Keratinocyte (primary cell): ENCODE measurements at regions not wholly inside any gene's neighbourhood (a gene's known extent, or its start where the extent isn't known, plus 50 kb on each side); places are given as distances from the start of the nearest gene placed in this dataset.

ENCODE experiments used
- CTCF ChIP-seq, 3 experiments: IDR thresholded peaks in 1 of 3; conservative IDR thresholded peaks in 1 of 3; optimal IDR thresholded peaks in 1 of 3; 2 replicates in 2 of 3; 3 replicates in 1 of 3; pipeline versions ENCODE3 to v1.5.1; 2011; ENCODE audit warnings: low read length in 3 of 3, mild to moderate bottlenecking in 3 of 3, moderate library complexity in 2 of 3, control low read depth in 1 of 3, inconsistent platforms in 1 of 3; ENCODE audit not compliant: insufficient read depth in 2 of 3; ENCODE audit errors: extremely low read depth in 1 of 3
- EZH2 ChIP-seq: IDR thresholded peaks from one replicate; pipeline ENCODE4 v1.6.1; 2012; ENCODE audit warnings: inconsistent platforms, mild to moderate bottlenecking, low read length, moderate library complexity

GRCh38 chr18:54672109-54672508 is 81.1 kb downstream of the DYNAP start:
- TF ChIP-seq CTCF (optimal IDR thresholded peaks at IDR 0.05 in 1 of 3, IDR thresholded peaks at IDR 0.05 in 1 of 3, conservative IDR thresholded peaks at IDR 0.05 in 1 of 3; ENCODE audit: extremely low read depth in 1 of 3, insufficient read depth in 2 of 3, low read length in 3 of 3) (no peak), EZH2 (no peak)
